GM18502 (cell line): ENCODE measurements at regions not wholly inside any gene's neighbourhood (a gene's known extent, or its start where the extent isn't known, plus 50 kb on each side); places are given as distances from the start of the nearest gene placed in this dataset.
"Not testable (repeated sequence)": the region's sequence is repeated elsewhere in the genome, so short reads cannot be mapped to it uniquely, and the experiment has no call there.

Experiments
- ATAC-seq: cut with Tn5 transposase; IDR thresholded peaks from one replicate; pipeline ENCODE4 v1.9.1; 2021; ENCODE audit warnings: mild to moderate bottlenecking; ENCODE audit not compliant: unreplicated experiment, poor library complexity

DNA sequence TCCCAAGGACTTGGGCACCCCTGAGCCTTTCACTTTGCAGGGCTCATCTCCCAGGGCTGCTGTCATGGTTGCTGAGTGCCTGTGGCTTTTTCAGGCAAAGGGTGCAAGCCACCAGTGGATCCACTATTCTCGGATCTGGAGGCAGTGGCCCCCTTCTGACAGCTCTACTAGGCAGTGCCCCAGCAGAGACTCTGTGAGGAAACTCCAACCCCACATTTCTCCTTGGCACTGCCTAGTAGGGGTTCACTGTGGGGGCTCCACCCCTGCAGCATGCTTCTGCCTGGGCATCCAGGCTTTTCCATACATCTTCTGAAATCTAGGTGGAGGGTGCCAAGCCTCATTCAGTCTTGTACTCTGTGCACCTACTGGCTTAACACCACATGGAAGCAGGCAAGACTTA lies 675.0 kb upstream of the MBL2 start:
- ATAC-seq = no peak

DNA sequence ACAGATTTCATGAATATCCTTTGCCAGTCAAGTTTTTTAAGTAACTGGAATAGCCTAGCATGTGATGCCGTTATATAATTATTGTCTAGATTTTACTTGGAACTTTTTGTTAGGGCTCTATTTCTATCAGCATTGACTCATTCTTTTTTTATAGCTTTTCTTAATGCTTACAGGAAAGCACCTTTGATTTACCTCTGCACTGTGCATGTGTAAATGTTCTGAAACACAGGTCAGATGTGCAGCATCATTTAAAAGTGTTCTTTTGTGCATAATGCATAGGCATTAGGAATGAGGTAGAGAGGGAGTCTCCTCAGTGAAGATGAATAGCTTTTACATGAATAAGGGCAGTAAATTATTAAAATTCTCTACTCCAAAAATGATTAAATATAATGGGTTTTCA lies 669.3 kb upstream of the MBL2 start:
- no peak for ATAC-seq

DNA sequence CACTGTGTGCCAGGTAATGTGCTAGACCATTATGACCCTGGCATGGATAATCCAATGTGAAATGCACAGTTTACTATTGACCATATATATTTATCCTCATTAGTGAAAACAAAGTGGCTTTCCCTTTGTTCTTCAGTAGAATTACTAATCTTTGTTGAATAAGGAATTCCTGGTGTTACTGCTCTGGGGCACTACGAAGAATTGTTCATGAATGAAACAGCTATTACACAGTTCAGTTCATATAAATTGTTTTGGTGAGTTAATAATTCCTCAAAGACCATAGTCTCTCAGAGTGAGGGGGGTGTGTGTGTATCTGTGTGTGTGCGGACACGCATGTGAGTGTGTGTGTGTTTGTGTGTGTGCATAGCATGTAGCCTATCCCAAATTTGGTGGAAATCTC lies 668.0 kb upstream of the MBL2 start:
- no peak for ATAC-seq

DNA sequence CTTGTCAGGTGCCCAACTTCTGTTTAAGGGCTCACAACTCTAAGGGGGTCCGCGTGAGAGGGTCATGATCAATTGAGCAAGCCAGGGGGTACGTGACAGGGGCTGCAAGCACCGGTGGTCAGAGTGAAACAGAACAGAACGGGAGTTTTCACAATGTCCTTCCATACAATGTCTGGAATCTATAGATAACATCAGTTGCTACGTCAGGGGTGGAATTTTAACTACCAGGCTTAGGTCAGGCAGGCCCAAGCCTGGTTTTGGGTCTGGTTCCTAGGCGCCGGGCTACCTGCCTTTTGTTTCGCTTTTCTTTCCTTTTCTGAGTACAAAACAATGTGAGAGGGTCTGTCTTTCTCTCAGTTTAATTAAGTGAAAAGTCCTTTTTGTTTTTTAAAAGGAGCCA lies 666.5 kb upstream of the MBL2 start:
- not testable (repeated sequence) for ATAC-seq

- no peak for ATAC-seq
Measured at GRCh38 chr10:53434413-53434812, 661.8 kb upstream of the MBL2 start.

GRCh38 chr10:53432035-53432434 lies 659.5 kb upstream of the MBL2 start:
- ATAC-seq = no peak

GRCh38 chr10:53430974-53431373 lies 658.4 kb upstream of the MBL2 start:
- ATAC-seq = no peak

GRCh38 chr10:53430127-53430891 lies 657.7 kb upstream of the MBL2 start:
- ATAC-seq = no peak

DNA sequence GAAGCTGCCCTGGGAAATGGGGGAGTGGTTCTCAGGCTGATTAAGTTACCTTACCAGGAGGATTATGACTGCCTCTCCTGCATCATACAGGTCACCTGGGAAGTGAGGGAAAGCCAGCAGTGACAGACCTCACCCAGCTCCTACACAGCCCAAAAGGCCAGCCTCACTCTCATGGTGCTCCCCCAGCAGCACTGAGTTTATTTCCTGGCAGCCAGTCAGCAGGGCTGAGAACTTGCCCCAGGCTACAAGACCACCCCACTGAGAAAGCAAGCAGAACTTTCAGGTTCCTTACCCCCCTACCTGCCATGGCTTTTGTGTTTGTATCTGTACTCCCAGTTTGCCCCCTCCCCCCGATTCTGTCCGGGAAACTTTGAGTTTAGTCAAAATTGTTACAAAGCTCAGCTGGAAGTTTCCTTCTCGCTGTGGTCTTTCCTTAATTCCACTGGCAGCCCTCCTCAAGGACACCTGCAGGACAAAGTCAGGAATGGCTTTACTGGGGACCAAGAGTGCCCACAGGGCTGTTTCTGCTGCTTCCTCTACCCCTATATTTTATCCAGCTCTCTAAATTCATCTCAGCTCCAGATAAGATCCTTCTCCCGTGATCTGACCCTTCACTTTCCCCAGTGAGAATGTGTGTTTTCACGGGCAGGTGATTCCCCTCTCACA lies 649.8 kb upstream of the MBL2 start:
- ATAC-seq = no peak

- ATAC-seq = no peak
Measured at GRCh38 chr10:53412651-53413050, 640.1 kb upstream of the MBL2 start.

DNA sequence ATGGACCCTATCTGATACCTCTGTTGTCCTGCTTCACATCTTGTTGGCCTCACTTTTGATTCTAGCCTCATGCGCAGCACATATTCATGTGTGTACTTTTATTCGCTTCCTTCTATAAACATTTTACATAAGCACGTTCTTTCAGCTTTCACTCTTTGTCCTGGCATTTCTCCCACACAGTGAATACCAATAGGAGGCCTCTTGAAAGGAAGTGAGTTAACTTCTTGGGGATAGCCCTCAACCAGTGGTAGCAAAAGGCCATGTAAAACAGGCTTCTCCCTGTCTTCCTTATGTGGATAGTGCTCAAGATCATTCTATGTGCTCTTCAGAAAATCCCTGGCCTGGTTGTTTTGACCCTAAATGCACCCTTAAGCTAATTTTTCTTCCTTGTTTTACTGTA lies 633.9 kb upstream of the MBL2 start:
- ATAC-seq = no peak

- ATAC-seq = no peak
Measured at GRCh38 chr10:53403688-53404087, 631.1 kb upstream of the MBL2 start.

DNA sequence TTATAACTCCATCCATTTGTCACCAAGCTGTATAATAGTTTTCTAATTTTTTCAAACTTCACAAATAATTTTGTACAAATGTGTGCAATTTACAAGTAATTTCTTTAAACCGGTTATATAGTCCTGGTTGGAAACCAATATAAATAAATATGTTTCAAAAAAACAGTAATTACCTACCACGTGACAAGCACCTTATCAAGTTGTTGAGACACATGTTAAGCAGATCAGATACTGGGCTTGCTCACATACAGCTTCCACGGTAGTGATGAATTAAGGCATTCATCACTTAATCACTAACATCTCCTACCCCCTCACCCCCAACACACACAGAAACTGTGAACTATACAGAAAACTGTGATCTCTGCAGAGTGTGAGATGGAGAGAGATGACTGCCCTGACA lies 630.0 kb upstream of the MBL2 start:
- ATAC-seq = no peak

- no peak for ATAC-seq
Measured at GRCh38 chr10:53401536-53401935, 629.0 kb upstream of the MBL2 start.

DNA sequence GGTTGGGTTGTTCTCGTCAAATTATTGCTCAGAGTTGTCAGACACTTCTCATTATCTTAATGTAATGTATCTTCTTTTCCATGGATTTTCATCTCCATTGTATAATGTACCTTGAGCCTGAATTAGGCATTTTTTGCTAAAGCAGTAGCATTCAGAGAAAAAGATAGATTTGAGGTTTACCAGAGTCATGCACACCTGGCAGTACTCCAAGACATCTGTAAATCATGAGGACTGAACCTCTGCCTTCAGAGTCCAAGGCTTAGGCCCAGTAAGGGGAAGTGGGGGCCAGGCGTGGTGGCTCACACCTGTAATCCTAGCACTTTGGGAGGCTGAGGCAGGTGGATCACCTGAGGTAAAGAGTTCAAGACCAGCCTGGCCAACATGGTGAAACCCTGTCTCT lies 624.3 kb upstream of the MBL2 start:
- ATAC-seq = no peak

GRCh38 chr10:53395449-53395848 lies 622.9 kb upstream of the MBL2 start:
- no peak for ATAC-seq

- ATAC-seq = no peak
Measured at GRCh38 chr10:53387562-53387961, 615.0 kb upstream of the MBL2 start.

DNA sequence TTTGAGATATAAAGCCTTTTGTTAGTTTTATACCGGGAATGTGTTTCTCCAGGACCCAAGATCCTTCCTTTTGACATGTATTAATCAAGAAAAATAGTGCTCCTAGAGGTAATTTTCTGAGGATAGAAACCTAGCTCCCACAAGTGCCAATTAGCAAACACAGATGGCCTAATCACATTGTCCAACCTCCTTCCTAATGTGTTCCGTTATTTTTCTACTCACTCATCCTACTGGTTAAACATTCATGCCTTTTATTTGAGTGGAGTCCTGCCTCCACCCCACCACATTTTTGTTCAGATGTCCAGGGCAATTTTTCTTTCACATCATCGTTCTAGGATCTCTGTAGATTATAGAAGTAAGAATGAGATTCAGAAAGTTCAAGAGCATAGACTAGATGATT lies 610.0 kb upstream of the MBL2 start:
- no peak for ATAC-seq

DNA sequence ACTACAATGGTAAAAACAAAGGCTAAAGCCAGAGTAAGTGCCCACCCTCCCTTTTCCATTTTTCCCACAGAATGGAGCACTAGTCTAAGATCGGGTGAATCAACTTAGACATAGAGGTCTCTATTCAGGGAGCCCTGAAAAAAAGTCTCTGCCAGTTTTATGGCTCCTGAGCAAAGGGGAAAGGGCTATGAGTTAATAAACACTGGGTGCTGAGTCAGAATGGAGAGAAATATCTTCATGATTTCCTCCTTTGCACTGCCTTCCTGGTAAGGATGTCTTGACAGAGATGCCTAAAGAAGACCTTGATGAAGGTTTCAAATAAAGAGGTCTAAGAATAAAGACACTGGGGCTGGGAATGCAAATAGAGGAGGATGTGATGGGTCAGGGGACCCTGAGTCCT lies 607.4 kb upstream of the MBL2 start:
- no peak for ATAC-seq

DNA sequence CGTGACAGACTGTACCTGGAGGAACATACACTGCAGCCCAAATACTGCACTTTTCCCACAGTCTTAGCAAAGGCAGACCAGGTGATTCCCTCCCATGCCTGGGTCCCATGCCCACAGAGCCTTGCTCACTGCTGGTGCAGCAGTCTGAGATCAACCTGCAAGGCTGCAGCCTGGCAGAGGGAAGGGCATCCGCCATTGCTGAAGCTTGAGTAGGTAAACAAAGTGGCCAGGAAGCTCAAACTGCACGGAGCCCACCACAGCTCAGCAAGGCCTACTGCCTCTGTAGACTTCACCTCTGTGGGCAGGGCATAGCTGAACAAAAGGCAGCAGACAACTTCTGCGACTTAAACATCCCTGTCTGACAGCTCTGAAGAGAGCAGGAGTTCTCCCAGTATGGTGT lies 597.8 kb upstream of the MBL2 start:
- no peak for ATAC-seq

DNA sequence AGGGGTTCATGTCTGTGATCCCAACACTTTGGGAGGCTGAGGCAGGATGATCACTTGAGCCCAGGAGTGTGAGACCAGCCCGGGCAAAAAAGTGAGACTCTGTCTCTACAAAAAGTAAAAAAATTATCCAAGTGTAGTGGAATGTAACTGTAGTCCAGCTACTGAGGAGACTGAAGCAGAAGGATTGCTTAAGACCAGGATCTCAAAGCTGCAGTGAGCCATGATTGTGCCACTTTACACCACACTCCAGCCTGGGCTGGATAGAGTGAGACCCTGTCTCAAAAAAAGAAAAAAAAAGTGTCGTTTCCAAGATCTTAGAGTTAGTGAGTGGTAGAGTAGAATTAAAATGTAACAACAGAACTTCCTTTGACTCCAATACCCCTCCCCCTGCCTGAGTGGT lies 589.4 kb upstream of the MBL2 start:
- ATAC-seq = no peak

DNA sequence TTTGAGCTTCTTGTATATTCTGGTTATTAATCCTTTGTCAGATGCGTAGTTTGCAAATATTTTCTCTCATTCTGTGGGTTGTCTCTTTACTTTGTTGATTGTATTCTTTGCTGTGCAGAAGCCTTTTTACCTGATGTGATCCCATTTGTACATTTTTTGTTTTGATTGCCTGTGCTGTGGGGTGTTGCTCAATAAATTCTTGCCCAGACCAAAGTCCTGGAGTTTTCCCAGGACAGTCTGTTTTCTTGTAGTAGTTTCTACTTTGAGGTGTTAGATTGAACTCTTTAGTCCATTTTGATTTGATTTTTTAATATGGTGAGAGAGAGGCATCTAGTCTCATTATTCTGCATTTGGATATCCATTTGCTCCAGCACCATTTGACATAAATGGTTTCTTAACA lies 588.7 kb upstream of the MBL2 start:
- no peak for ATAC-seq
